Testis (tissue), 2 donors: ENCODE measurements at regions not wholly inside any gene's neighbourhood (a gene's known extent, or its start where the extent isn't known, plus 50 kb on each side); places are given as distances from the start of the nearest gene placed in this dataset.

Experiments used
- CTCF ChIP-seq, 3 experiments: fragments of 450-650 bp in 2 of 3; fragments of 200-600 bp in 1 of 3; sonication (generic) in 1 of 3; IDR thresholded peaks; one replicate each; pipeline ENCODE4 v1.5.1; 2016 to 2019; ENCODE audit warnings: antibody characterized with exemption in 3 of 3, mild to moderate bottlenecking in 2 of 3, moderate library complexity in 1 of 3
- POLR2A ChIP-seq: fragments of 450-650 bp; IDR thresholded peaks from one replicate; pipeline ENCODE4 v1.6.1; 2017; ENCODE audit warnings: antibody characterized with exemption, mild to moderate bottlenecking, moderate library complexity

GRCh38 chr6:27668442-27669294 is 195.8 kb upstream of the ZNF184 start:
- TF ChIP-seq CTCF (IDR thresholded peaks at IDR 0.05), result no peak
- TF ChIP-seq POLR2A, result no peak
